Neural cell (in vitro differentiated cells): ENCODE measurements at regions not wholly inside any gene's neighbourhood (a gene's known extent, or its start where the extent isn't known, plus 50 kb on each side); places are given as distances from the start of the nearest gene placed in this dataset.

Experiments used
- CTCF ChIP-seq: fragments of 450-650 bp; IDR thresholded peaks from 2 replicates; pipeline ENCODE4 v1.5.1; 2014; ENCODE audit warnings: antibody characterized with exemption, mild to moderate bottlenecking, moderate library complexity; ENCODE audit not compliant: poor library complexity, severe bottlenecking
- REST ChIP-seq: IDR thresholded peaks from 2 replicates; pipeline ENCODE4 v1.6.1; 2012; ENCODE audit warnings: borderline replicate concordance

GRCh38 chr12:71240946-71241345, 83.1 kb upstream of the TSPAN8 start:
- TF ChIP-seq CTCF (no peak), REST (no peak)
